Hepatocyte (in vitro differentiated cells): ENCODE measurements at regions not wholly inside any gene's neighbourhood (a gene's known extent, or its start where the extent isn't known, plus 50 kb on each side); places are given as distances from the start of the nearest gene placed in this dataset.

Source experiments
- DNase-seq: peaks from one replicate; pipeline ENCODE4 v3.0.0-alpha.2; 2016; ENCODE audit warnings: low spot score
- H2AFZ ChIP-seq: fragments of 200-600 bp; sonication (generic); 2 replicates; pipeline ENCODE4 v1.6.0; 2016; ENCODE audit warnings: antibody characterized with exemption, mild to moderate bottlenecking
- H3K27ac ChIP-seq: fragments of 200-600 bp; sonication (generic); 2 replicates; pipeline ENCODE4 v1.5.1; 2016; ENCODE audit warnings: mild to moderate bottlenecking
- H3K27me3 ChIP-seq: fragments of 200-600 bp; sonication (generic); 2 replicates; pipeline ENCODE4 v1.6.1; 2016
- H3K36me3 ChIP-seq: fragments of 200-600 bp; sonication (generic); replicated peaks from 2 replicates; pipeline ENCODE4 v1.5.1; 2016; ENCODE audit warnings: low read depth; ENCODE audit not compliant: insufficient read depth
- H3K4me1 ChIP-seq: fragments of 200-600 bp; sonication (generic); 2 replicates; pipeline ENCODE4 v1.5.1; 2016; ENCODE audit warnings: mild to moderate bottlenecking, moderate library complexity; ENCODE audit not compliant: insufficient read depth
- H3K4me2 ChIP-seq: fragments of 200-600 bp; sonication (generic); 2 replicates; pipeline ENCODE4 v1.6.0; 2016
- H3K4me3 ChIP-seq: fragments of 200-600 bp; sonication (generic); 2 replicates; pipeline ENCODE4 v1.5.1; 2016; ENCODE audit warnings: mild to moderate bottlenecking
- H3K79me2 ChIP-seq: fragments of 200-600 bp; sonication (generic); 2 replicates; pipeline ENCODE4 v1.6.0; 2017; ENCODE audit warnings: mild to moderate bottlenecking
- H3K9me2 ChIP-seq: fragments of 200-600 bp; sonication (generic); replicated peaks from 2 replicates; pipeline ENCODE4 v1.6.0; 2017; ENCODE audit warnings: mild to moderate bottlenecking; ENCODE audit not compliant: insufficient read depth
- H3K9me3 ChIP-seq: fragments of 200-600 bp; sonication (generic); 2 replicates; pipeline ENCODE4 v1.5.1; 2016; ENCODE audit warnings: low read depth, mild to moderate bottlenecking
- H4K20me1 ChIP-seq: fragments of 200-600 bp; sonication (generic); 2 replicates; pipeline ENCODE4 v1.6.0; 2016; ENCODE audit warnings: mild to moderate bottlenecking; ENCODE audit not compliant: insufficient read depth, poor library complexity, severe bottlenecking
- EZH2 ChIP-seq: fragments of 200-600 bp; sonication (generic); IDR thresholded peaks from 2 replicates; pipeline ENCODE4 v1.6.1; 2016; ENCODE audit warnings: antibody characterized with exemption, mild to moderate bottlenecking, borderline replicate concordance
- EZH2phosphoT487 ChIP-seq: fragments of 200-600 bp; sonication (generic); IDR thresholded peaks from one replicate; pipeline ENCODE4 v1.6.1; 2018; ENCODE audit warnings: antibody characterized with exemption, mild to moderate bottlenecking, low read depth, moderate library complexity; ENCODE audit not compliant: unreplicated experiment, severe bottlenecking
- WGBS: methylation state at CpG from one replicate; pipeline ENCODE4 v1.1.6; 2016; ENCODE audit warnings: low lambda C conversion rate; ENCODE audit errors: missing lambda C conversion rate; 5-methylcytosine and 5-hydroxymethylcytosine counted together
- TF ChIP-seq, protein P1 (sequence below): fragments of 200-600 bp; sonication (generic); IDR thresholded peaks from 2 replicates; pipeline ENCODE4 v1.5.1; 2016; ENCODE audit warnings: antibody characterized with exemption, mild to moderate bottlenecking; ENCODE audit not compliant: poor library complexity

GRCh38 chr11:104370478-104370877, 206.5 kb upstream of the PDGFD start:
- Histone ChIP-seq H3K9me2 (no peaks in the 10 kb centered on the region), H4K20me1 (no peaks in the 10 kb centered on the region), H3K4me3 (no peak overlapping the region), H3K27ac (no peak overlapping the region), H2AFZ (no peak overlapping the region), H3K79me2 (no peaks in the 10 kb centered on the region), H3K36me3 (no peaks in the 10 kb centered on the region), H3K4me2 (no peak overlapping the region), H3K4me1 (no peaks in the 10 kb centered on the region), H3K27me3 (no peaks in the 10 kb centered on the region), H3K9me3 (no peaks in the 10 kb centered on the region)
- WGBS, result 93% methylated on average over 3 of the region's 3 CpGs
- TF ChIP-seq, protein P1, sequence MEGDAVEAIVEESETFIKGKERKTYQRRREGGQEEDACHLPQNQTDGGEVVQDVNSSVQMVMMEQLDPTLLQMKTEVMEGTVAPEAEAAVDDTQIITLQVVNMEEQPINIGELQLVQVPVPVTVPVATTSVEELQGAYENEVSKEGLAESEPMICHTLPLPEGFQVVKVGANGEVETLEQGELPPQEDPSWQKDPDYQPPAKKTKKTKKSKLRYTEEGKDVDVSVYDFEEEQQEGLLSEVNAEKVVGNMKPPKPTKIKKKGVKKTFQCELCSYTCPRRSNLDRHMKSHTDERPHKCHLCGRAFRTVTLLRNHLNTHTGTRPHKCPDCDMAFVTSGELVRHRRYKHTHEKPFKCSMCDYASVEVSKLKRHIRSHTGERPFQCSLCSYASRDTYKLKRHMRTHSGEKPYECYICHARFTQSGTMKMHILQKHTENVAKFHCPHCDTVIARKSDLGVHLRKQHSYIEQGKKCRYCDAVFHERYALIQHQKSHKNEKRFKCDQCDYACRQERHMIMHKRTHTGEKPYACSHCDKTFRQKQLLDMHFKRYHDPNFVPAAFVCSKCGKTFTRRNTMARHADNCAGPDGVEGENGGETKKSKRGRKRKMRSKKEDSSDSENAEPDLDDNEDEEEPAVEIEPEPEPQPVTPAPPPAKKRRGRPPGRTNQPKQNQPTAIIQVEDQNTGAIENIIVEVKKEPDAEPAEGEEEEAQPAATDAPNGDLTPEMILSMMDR, result no peak
- no peak for TF ChIP-seq EZH2
- no peak for TF ChIP-seq EZH2phosphoT487
- no peak for DNase-seq

- Histone ChIP-seq H3K4me1 (no peaks in the 10 kb centered on the region), H3K9me2 (no peaks in the 10 kb centered on the region)
- 63% methylated on average over 4 of the region's 4 CpGs for whole genome bisulfite sequencing
Measured at GRCh38 chr11:104369761-104370160, 205.8 kb upstream of the PDGFD start.

DNA sequence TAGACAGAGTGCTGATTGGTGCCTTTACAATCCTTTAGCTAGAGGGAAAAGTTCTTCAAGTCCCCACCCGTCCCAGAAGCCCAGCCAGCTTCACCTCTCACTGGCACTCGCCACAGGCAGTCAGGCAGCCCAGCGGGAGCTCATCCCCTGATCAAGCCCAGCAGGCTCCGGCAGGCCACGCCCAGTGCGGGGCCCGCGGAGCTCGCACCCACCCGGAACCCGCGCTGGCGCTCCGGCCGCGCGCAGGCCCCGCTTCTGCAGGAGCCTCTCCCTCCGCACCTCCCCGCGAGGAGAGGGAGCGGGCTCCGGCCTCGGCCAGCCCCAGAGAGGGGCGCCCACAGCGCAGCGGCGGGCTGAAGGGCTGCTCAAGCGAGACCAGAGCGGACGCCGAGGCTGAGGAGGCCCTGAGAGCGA, 202.4 kb upstream of the PDGFD start:
- Histone ChIP-seq H3K36me3 (no peaks in the 10 kb centered on the region), H3K9me2 (no peaks in the 10 kb centered on the region), H3K4me1 (no peaks in the 10 kb centered on the region), H3K27me3 (no peaks in the 10 kb centered on the region), H3K9me3 (no peaks in the 10 kb centered on the region), H3K79me2 (no peaks in the 10 kb centered on the region), H3K27ac (no peak overlapping the region), H3K4me3 (no peak overlapping the region), H4K20me1 (no peaks in the 10 kb centered on the region), H2AFZ (no peak overlapping the region), H3K4me2 (no peak overlapping the region)
- WGBS, result 97% methylated on average over 18 of the region's 33 CpGs
- no peak for DNase-seq
- TF ChIP-seq EZH2phosphoT487 (no peak), EZH2 (no peak)
- TF ChIP-seq, protein P1, result no peak

More at GRCh38 chr11:104369761-104370160, 205.8 kb upstream of the PDGFD start:
- Histone ChIP-seq H3K9me3 (no peaks in the 10 kb centered on the region), H3K79me2 (no peaks in the 10 kb centered on the region), H3K4me2 (no peak overlapping the region), H3K27ac (no peak overlapping the region), H2AFZ (no peak overlapping the region), H3K27me3 (no peaks in the 10 kb centered on the region), H3K36me3 (no peaks in the 10 kb centered on the region), H3K4me3 (no peak overlapping the region), H4K20me1 (no peaks in the 10 kb centered on the region)
- no peak for DNase-seq
- TF ChIP-seq EZH2 (no peak), EZH2phosphoT487 (no peak)
- TF ChIP-seq, protein P1, result no peak

DNA sequence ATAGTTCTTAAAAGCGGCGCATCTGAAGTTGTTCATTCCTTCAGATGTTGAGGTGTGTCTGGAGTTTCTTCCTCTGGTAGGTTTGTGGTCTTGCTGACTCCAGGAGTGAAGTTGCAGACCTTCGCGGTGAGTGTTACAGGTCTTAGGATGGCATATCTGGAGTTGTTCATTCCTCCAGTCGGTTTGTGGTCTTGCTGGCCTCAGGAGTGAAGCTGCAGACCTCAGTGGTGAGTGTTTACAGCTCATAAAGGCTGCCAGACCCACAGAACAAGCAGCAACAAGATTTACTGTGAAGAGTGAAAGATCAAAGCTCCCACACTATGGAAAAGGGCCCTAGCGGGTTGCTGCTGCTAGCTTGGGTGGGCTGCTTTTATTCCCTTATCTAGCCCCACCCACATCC, 201.7 kb upstream of the PDGFD start:
- H4K20me1 ChIP-seq, result no peaks in the 10 kb centered on the region
- H3K9me3 ChIP-seq, result no peaks in the 10 kb centered on the region
- H2AFZ ChIP-seq, result no peak overlapping the region
- no peaks in the 10 kb centered on the region for H3K36me3 ChIP-seq
- H3K4me2 ChIP-seq, result no peak overlapping the region
- TF ChIP-seq EZH2phosphoT487 (no peak), EZH2 (no peak)
- TF ChIP-seq, protein P1, result no peak
- no peaks in the 10 kb centered on the region for H3K9me2 ChIP-seq
- DNase-seq, result no peak
- H3K79me2 ChIP-seq, result no peaks in the 10 kb centered on the region
- no peak overlapping the region for H3K27ac ChIP-seq
- 92% methylated on average over 6 of the region's 6 CpGs for WGBS
- no peaks in the 10 kb centered on the region for H3K4me1 ChIP-seq
- H3K27me3 ChIP-seq, result no peaks in the 10 kb centered on the region
- H3K4me3 ChIP-seq, result no peak overlapping the region
